Liver (tissue), 8 donors: ENCODE measurements at regions not wholly inside any gene's neighbourhood (a gene's known extent, or its start where the extent isn't known, plus 50 kb on each side); places are given as distances from the start of the nearest gene placed in this dataset.

Experiments
- DNase-seq: peaks from one replicate; pipeline ENCODE4 v3.0.0-alpha.2; 2017; ENCODE audit warnings: low spot score
- H3K27ac ChIP-seq, 2 donors: one replicate each; pipeline ENCODE4 v1.7.0; 2013; ENCODE audit warnings: inconsistent platforms in 2 of 2, low read length in 2 of 2, control low read depth in 1 of 2, low read depth in 1 of 2, mild to moderate bottlenecking in 1 of 2
- H3K27me3 ChIP-seq, 4 donors: one replicate each; pipeline versions ENCODE4 v1.6.1 to v1.7.0; 2013; ENCODE audit warnings: low read length in 3 of 4, inconsistent platforms in 1 of 4, mild to moderate bottlenecking in 1 of 4, moderate library complexity in 1 of 4; ENCODE audit not compliant: control insufficient read depth in 4 of 4, insufficient read depth in 4 of 4
- H3K36me3 ChIP-seq, 4 donors: one replicate each; pipeline versions ENCODE4 v1.6.1 to v1.7.0; 2013; ENCODE audit warnings: low read length in 3 of 4, mild to moderate bottlenecking in 3 of 4, low read depth in 1 of 4, moderate library complexity in 1 of 4; ENCODE audit not compliant: control insufficient read depth in 4 of 4, insufficient read depth in 3 of 4
- H3K4me1 ChIP-seq, 4 donors: one replicate each; pipeline versions ENCODE4 v1.6.1 to v1.7.0; 2013; ENCODE audit warnings: low read length in 3 of 4, mild to moderate bottlenecking in 3 of 4, moderate library complexity in 1 of 4; ENCODE audit not compliant: control insufficient read depth in 4 of 4, insufficient read depth in 4 of 4
- H3K4me3 ChIP-seq, 3 donors: one replicate each; pipeline versions ENCODE4 v1.6.1 to v1.7.0; 2013; ENCODE audit warnings: low read length in 3 of 3, control low read depth in 1 of 3, low read depth in 1 of 3, mild to moderate bottlenecking in 1 of 3
- H3K9ac ChIP-seq, 2 donors: one replicate each; pipeline ENCODE4 v1.7.0; 2013; ENCODE audit warnings: low read length in 2 of 2, mild to moderate bottlenecking in 2 of 2, moderate library complexity in 2 of 2, control low read depth in 1 of 2, low read depth in 1 of 2
- H3K9me3 ChIP-seq, 4 donors: one replicate each; pipeline versions ENCODE4 v1.6.1 to v1.7.0; 2013; ENCODE audit warnings: low read length in 3 of 4; ENCODE audit not compliant: control insufficient read depth in 4 of 4
- ATF3 ChIP-seq: IDR thresholded peaks from 2 replicates; pipeline ENCODE4 v1.6.1; 2016; ENCODE audit warnings: antibody characterized with exemption
- CTCF ChIP-seq: fragments of 150-350 bp; IDR thresholded peaks from 2 replicates; pipeline ENCODE4 v1.5.1; 2017; ENCODE audit warnings: improper control_type of control experiment, low read depth, low read length; ENCODE audit not compliant: missing input control
- EGR1 ChIP-seq, 2 donors: IDR thresholded peaks; 2 replicates each; pipeline ENCODE4 v1.6.1; 2016 to 2018; ENCODE audit warnings: antibody characterized with exemption in 2 of 2, low read depth in 2 of 2
- FOXA1 ChIP-seq: IDR thresholded peaks from 2 replicates; pipeline ENCODE4 v1.6.1; 2016; ENCODE audit warnings: antibody characterized with exemption
- FOXA2 ChIP-seq: IDR thresholded peaks from 2 replicates; pipeline ENCODE4 v1.6.1; 2016; ENCODE audit warnings: antibody characterized with exemption
- GABPA ChIP-seq, 2 donors: IDR thresholded peaks in 1 of 2; conservative IDR thresholded peaks in 1 of 2; 2 replicates each; pipeline ENCODE4 v1.6.1; 2016; ENCODE audit warnings: antibody characterized with exemption in 2 of 2, mild to moderate bottlenecking in 1 of 2, moderate library complexity in 1 of 2
- HNF4A ChIP-seq, 2 donors: conservative IDR thresholded peaks; 2 replicates each; pipeline ENCODE4 v1.6.1; 2016; ENCODE audit warnings: antibody characterized with exemption in 2 of 2, mild to moderate bottlenecking in 2 of 2
- HNF4G ChIP-seq: IDR thresholded peaks from 2 replicates; pipeline ENCODE4 v1.6.1; 2016; ENCODE audit warnings: antibody characterized with exemption
- JUND ChIP-seq, 2 donors: IDR thresholded peaks; 2 replicates each; pipeline ENCODE4 v1.6.1; 2016; ENCODE audit warnings: antibody characterized with exemption in 2 of 2
- MAX ChIP-seq: IDR thresholded peaks from 2 replicates; pipeline ENCODE4 v1.6.1; 2016; ENCODE audit warnings: antibody characterized with exemption
- NR2F2 ChIP-seq: IDR thresholded peaks from 2 replicates; pipeline ENCODE4 v1.6.1; 2016; ENCODE audit warnings: antibody characterized with exemption
- RAD21 ChIP-seq, 2 donors: IDR thresholded peaks; 2 replicates each; pipeline ENCODE4 v1.6.1; 2016; ENCODE audit warnings: antibody characterized with exemption in 2 of 2, mild to moderate bottlenecking in 2 of 2
- REST ChIP-seq: IDR thresholded peaks from 2 replicates; pipeline ENCODE4 v1.6.1; 2016; ENCODE audit warnings: antibody characterized with exemption, mild to moderate bottlenecking
- RXRA ChIP-seq, 2 donors: IDR thresholded peaks; 2 replicates each; pipeline ENCODE4 v1.6.1; 2017 to 2018; ENCODE audit warnings: antibody characterized with exemption in 2 of 2, mild to moderate bottlenecking in 1 of 2
- SP1 ChIP-seq: IDR thresholded peaks from 2 replicates; pipeline ENCODE4 v1.6.1; 2018; ENCODE audit warnings: antibody characterized with exemption, mild to moderate bottlenecking
- TAF1 ChIP-seq: conservative IDR thresholded peaks from 2 replicates; pipeline ENCODE4 v1.6.1; 2016; ENCODE audit warnings: antibody characterized with exemption, mild to moderate bottlenecking
- YY1 ChIP-seq: IDR thresholded peaks from 2 replicates; pipeline ENCODE4 v1.6.1; 2016; ENCODE audit warnings: antibody characterized with exemption, mild to moderate bottlenecking
- ZBTB33 ChIP-seq: IDR thresholded peaks from 2 replicates; pipeline ENCODE4 v1.6.1; 2016; ENCODE audit warnings: antibody characterized with exemption
- WGBS: extraction: QIAGEN DNeasy Blood & Tissue Kit; methylation state at CpG from one replicate; pipeline ENCODE4 v1.1.7; 2013; 5-methylcytosine and 5-hydroxymethylcytosine counted together
- donor health status: healthy.
- donor health status: healthy.
- donor health status: healthy.
- donor health status: healthy.
- donor health status: healthy.

- WGBS = 75% methylated on average over 11 of the region's 11 CpGs
- H3K9me3 ChIP-seq = peaks cover 0 to 3% (median 1%) of the 10 kb centered on the region in 4 donors
- TF ChIP-seq RAD21 (IDR thresholded peaks at IDR 0.05) (no peak), SP1 (no peak), REST (no peak), ATF3 (no peak), HNF4G (no peak), MAX (no peak), CTCF (no peak), RXRA (IDR thresholded peaks at IDR 0.05) (no peak), ZBTB33 (no peak), YY1 (no peak), NR2F2 (no peak), EGR1 (IDR thresholded peaks at IDR 0.05; ENCODE audit: low read depth in 2 of 2) (no peak), FOXA2 (no peak), FOXA1 (no peak), TAF1 (no peak), GABPA (IDR thresholded peaks at IDR 0.05 in 1 of 2, conservative IDR thresholded peaks at IDR 0.05 in 1 of 2) (no peak), HNF4A (conservative IDR thresholded peaks at IDR 0.05) (no peak), JUND (IDR thresholded peaks at IDR 0.05) (no peak)
- no peak overlapping the region for H3K4me3 ChIP-seq
- no peaks in the 10 kb centered on the region for H3K36me3 ChIP-seq
- no peak overlapping the region for H3K27ac ChIP-seq
- DNase-seq = no peak
- no peaks in the 10 kb centered on the region for H3K4me1 ChIP-seq
- peaks cover 0 to 12% (median 0%) of the 10 kb centered on the region in 4 donors for H3K27me3 ChIP-seq
- no peak overlapping the region for H3K9ac ChIP-seq
These were observed 157.2 kb upstream of the FOXF1 start for GRCh38 chr16:86353148-86353547.

- no peaks in the 10 kb centered on the region for H3K36me3 ChIP-seq
- H3K4me3 ChIP-seq = no peak overlapping the region
- H3K9me3 ChIP-seq = peaks cover 0 to 3% (median 1%) of the 10 kb centered on the region in 4 donors
- H3K27me3 ChIP-seq = peaks cover 0 to 12% (median 0%) of the 10 kb centered on the region in 4 donors
- 73% methylated on average over 9 of the region's 9 CpGs for WGBS
- H3K4me1 ChIP-seq = no peaks in the 10 kb centered on the region
- no peak overlapping the region for H3K9ac ChIP-seq
- H3K27ac ChIP-seq = no peak overlapping the region
- no peak for DNase-seq
- TF ChIP-seq HNF4A (conservative IDR thresholded peaks at IDR 0.05) (no peak), RXRA (IDR thresholded peaks at IDR 0.05) (no peak), GABPA (IDR thresholded peaks at IDR 0.05 in 1 of 2, conservative IDR thresholded peaks at IDR 0.05 in 1 of 2) (no peak), JUND (IDR thresholded peaks at IDR 0.05) (no peak), SP1 (no peak), NR2F2 (no peak), CTCF (no peak), YY1 (no peak), EGR1 (IDR thresholded peaks at IDR 0.05; ENCODE audit: low read depth in 2 of 2) (no peak), HNF4G (no peak), MAX (no peak), REST (no peak), FOXA2 (no peak)
These were observed 156.4 kb upstream of the FOXF1 start for GRCh38 chr16:86353948-86354347.
